ENCODE measurements at regions not wholly inside any gene's neighbourhood (a gene's known extent, or its start where the extent isn't known, plus 50 kb on each side); places are given as distances from the start of the nearest gene placed in this dataset.

- TF ChIP-seq MAX (IDR thresholded peaks at IDR 0.05), result no peak
- no peak for TF ChIP-seq EP300 (IDR thresholded peaks at IDR 0.05; ENCODE audit: borderline replicate concordance)
- no peak for TF ChIP-seq NFIC (IDR thresholded peaks at IDR 0.05)
- no peak for TF ChIP-seq EGR1 (IDR thresholded peaks at IDR 0.05)
- TF ChIP-seq REST (IDR thresholded peaks at IDR 0.05; ENCODE audit: low read depth), result no peak
- TF ChIP-seq FOXM1 (IDR thresholded peaks at IDR 0.05; ENCODE audit: borderline replicate concordance, low read depth), result no peak
- no peak for TF ChIP-seq TCF12 (IDR thresholded peaks at IDR 0.05; ENCODE audit: low read depth)
- no peak for TF ChIP-seq CEBPB (IDR thresholded peaks at IDR 0.05)
- no peak for TF ChIP-seq TAF1 (IDR thresholded peaks at IDR 0.05; ENCODE audit: low read depth)
- TF ChIP-seq YY1 (IDR thresholded peaks at IDR 0.05; ENCODE audit: low read depth), result no peak
- no peak for TF ChIP-seq CREB1 (IDR thresholded peaks at IDR 0.05; ENCODE audit: low read depth)
- no peak for TF ChIP-seq USF1 (IDR thresholded peaks at IDR 0.05)
Observed at GRCh38 chr1:59074598-59074997, 222.3 kb upstream of the FGGY start.

All from Ishikawa (cell line).